ENCODE measurements at regions not wholly inside any gene's neighbourhood (a gene's known extent, or its start where the extent isn't known, plus 50 kb on each side); places are given as distances from the start of the nearest gene placed in this dataset.
"Not testable (repeated sequence)": the region's sequence is repeated elsewhere in the genome, so short reads cannot be mapped to it uniquely, and the experiment has no call there.

GRCh38 chr11:97015327-97015726, 625.5 kb downstream of the JRKL start:
- intact Hi-C loops (cut with DNase I): no loop called here
- Histone ChIP-seq H3K4me1 (ENCODE audit: control insufficient read depth, insufficient read depth, low read length) (no peaks in the 10 kb centered on the region), H3K4me3 (ENCODE audit: low read length) (no peak overlapping the region), H3K9me3 (ENCODE audit: control insufficient read depth, low read length) (no peaks in the 10 kb centered on the region), H3K27me3 (ENCODE audit: control insufficient read depth, insufficient read depth) (no peaks in the 10 kb centered on the region), H3K27ac (ENCODE audit: low read length) (no peak overlapping the region)
- 67% methylated on average over 2 of the region's 2 CpGs for WGBS
- no peak for DNase-seq
- no peak for ATAC-seq

- Histone ChIP-seq H3K27ac (ENCODE audit: low read length) (no peak overlapping the region), H3K9me3 (ENCODE audit: control insufficient read depth, low read length) (no peaks in the 10 kb centered on the region), H3K4me1 (ENCODE audit: control insufficient read depth, insufficient read depth, low read length) (no peaks in the 10 kb centered on the region), H3K27me3 (ENCODE audit: control insufficient read depth, insufficient read depth) (no peaks in the 10 kb centered on the region), H3K4me3 (ENCODE audit: low read length) (no peak overlapping the region)
- ATAC-seq (no peak), DNase-seq (no peak)
- intact Hi-C loops (cut with DNase I): no loop called here
- WGBS: 91% methylated on average over 3 of the region's 3 CpGs
Measured at GRCh38 chr11:97019305-97019704, 629.5 kb downstream of the JRKL start.

- Histone ChIP-seq H3K27me3 (ENCODE audit: control insufficient read depth, insufficient read depth) (no peaks in the 10 kb centered on the region), H3K9me3 (ENCODE audit: control insufficient read depth, low read length) (no peaks in the 10 kb centered on the region), H3K4me1 (ENCODE audit: control insufficient read depth, insufficient read depth, low read length) (no peaks in the 10 kb centered on the region), H3K27ac (ENCODE audit: low read length) (no peak overlapping the region), H3K4me3 (ENCODE audit: low read length) (no peak overlapping the region)
- no peak for DNase-seq
- no peak for ATAC-seq
- intact Hi-C loops (cut with DNase I): no loop called here
Measured at GRCh38 chr11:97019754-97020153, 629.9 kb downstream of the JRKL start.

GRCh38 chr11:97022955-97023354, 633.1 kb downstream of the JRKL start:
- Histone ChIP-seq H3K9me3 (ENCODE audit: control insufficient read depth, low read length) (no peaks in the 10 kb centered on the region), H3K4me3 (ENCODE audit: low read length) (no peak overlapping the region), H3K27me3 (ENCODE audit: control insufficient read depth, insufficient read depth) (no peaks in the 10 kb centered on the region), H3K4me1 (ENCODE audit: control insufficient read depth, insufficient read depth, low read length) (no peaks in the 10 kb centered on the region), H3K27ac (ENCODE audit: low read length) (no peak overlapping the region)
- 76% methylated on average over 2 of the region's 2 CpGs for WGBS
- ATAC-seq: no peak
- no peak for DNase-seq
- intact Hi-C loops (cut with DNase I): no loop called here

GRCh38 chr11:97028836-97029406, 639.1 kb downstream of the JRKL start:
- Histone ChIP-seq H3K4me1 (ENCODE audit: control insufficient read depth, insufficient read depth, low read length) (no peaks in the 10 kb centered on the region), H3K4me3 (ENCODE audit: low read length) (no peak overlapping the region), H3K27ac (ENCODE audit: low read length) (no peak overlapping the region), H3K27me3 (ENCODE audit: control insufficient read depth, insufficient read depth) (no peaks in the 10 kb centered on the region), H3K9me3 (ENCODE audit: control insufficient read depth, low read length) (no peaks in the 10 kb centered on the region)
- 90% methylated on average over 1 of the region's 1 CpG for WGBS
- intact Hi-C loops (cut with DNase I): no loop called here
- DNase-seq (no peak), ATAC-seq (no peak)

- no peaks in the 10 kb centered on the region for H3K4me1 ChIP-seq (ENCODE audit: control insufficient read depth, insufficient read depth, low read length)
- DNase-seq (no peak), ATAC-seq (no peak)
- no peak overlapping the region for H3K4me3 ChIP-seq (ENCODE audit: low read length)
- no peak overlapping the region for H3K27ac ChIP-seq (ENCODE audit: low read length)
- intact Hi-C loops (cut with DNase I): no loop called here
- H3K9me3 ChIP-seq (ENCODE audit: control insufficient read depth, low read length): no peaks in the 10 kb centered on the region
- whole genome bisulfite sequencing: 71% methylated on average over 5 of the region's 5 CpGs
- H3K27me3 ChIP-seq (ENCODE audit: control insufficient read depth, insufficient read depth): no peaks in the 10 kb centered on the region
Measured at GRCh38 chr11:97033178-97033577, 643.4 kb downstream of the JRKL start.

GRCh38 chr11:97048481-97048880, 658.7 kb downstream of the JRKL start:
- no peak overlapping the region for H3K4me3 ChIP-seq (ENCODE audit: low read length)
- intact Hi-C loops (cut with DNase I): no loop called here
- WGBS: 41% methylated on average over 3 of the region's 3 CpGs
- no peak overlapping the region for H3K27ac ChIP-seq (ENCODE audit: low read length)
- no peak for DNase-seq
- no peaks in the 10 kb centered on the region for H3K27me3 ChIP-seq (ENCODE audit: control insufficient read depth, insufficient read depth)
- ATAC-seq: no peak
- no peaks in the 10 kb centered on the region for H3K9me3 ChIP-seq (ENCODE audit: control insufficient read depth, low read length)
- H3K4me1 ChIP-seq (ENCODE audit: control insufficient read depth, insufficient read depth, low read length): no peaks in the 10 kb centered on the region

GRCh38 chr11:97060184-97060583, 670.4 kb downstream of the JRKL start:
- no peaks in the 10 kb centered on the region for H3K9me3 ChIP-seq (ENCODE audit: control insufficient read depth, low read length)
- intact Hi-C loops (cut with DNase I): no loop called here
- no peaks in the 10 kb centered on the region for H3K27me3 ChIP-seq (ENCODE audit: control insufficient read depth, insufficient read depth)
- WGBS: 88% methylated on average over 1 of the region's 1 CpG
- no peak overlapping the region for H3K4me3 ChIP-seq (ENCODE audit: low read length)
- no peak overlapping the region for H3K27ac ChIP-seq (ENCODE audit: low read length)
- ATAC-seq (no peak), DNase-seq (no peak)
- no peaks in the 10 kb centered on the region for H3K4me1 ChIP-seq (ENCODE audit: control insufficient read depth, insufficient read depth, low read length)

GRCh38 chr11:97069160-97069559, 679.3 kb downstream of the JRKL start:
- intact Hi-C loops (cut with DNase I): no loop called here
- WGBS: 84% methylated on average over 3 of the region's 3 CpGs
- Histone ChIP-seq H3K27ac (ENCODE audit: low read length) (no peak overlapping the region), H3K9me3 (ENCODE audit: control insufficient read depth, low read length) (peaks cover 1% of the 10 kb centered on the region), H3K4me1 (ENCODE audit: control insufficient read depth, insufficient read depth, low read length) (no peaks in the 10 kb centered on the region), H3K27me3 (ENCODE audit: control insufficient read depth, insufficient read depth) (no peaks in the 10 kb centered on the region), H3K4me3 (ENCODE audit: low read length) (no peak overlapping the region)
- DNase-seq (no peak), ATAC-seq (no peak)

- ATAC-seq (no peak), DNase-seq (no peak)
- 77% methylated on average over 2 of the region's 2 CpGs for WGBS
- Histone ChIP-seq H3K4me1 (ENCODE audit: control insufficient read depth, insufficient read depth, low read length) (no peaks in the 10 kb centered on the region), H3K4me3 (ENCODE audit: low read length) (no peak overlapping the region), H3K27me3 (ENCODE audit: control insufficient read depth, insufficient read depth) (no peaks in the 10 kb centered on the region), H3K9me3 (ENCODE audit: control insufficient read depth, low read length) (peaks cover 1% of the 10 kb centered on the region), H3K27ac (ENCODE audit: low read length) (no peak overlapping the region)
- intact Hi-C loops (cut with DNase I): no loop called here
Measured at GRCh38 chr11:97072420-97072819, 682.6 kb downstream of the JRKL start.

GRCh38 chr11:97076666-97077065, 686.9 kb downstream of the JRKL start:
- DNase-seq: peak in 1 of 3 donors; percentile 41

GRCh38 chr11:97078443-97078842, 688.6 kb downstream of the JRKL start:
- DNase-seq: no peak
- Histone ChIP-seq H3K4me1 (ENCODE audit: control insufficient read depth, insufficient read depth, low read length) (no peaks in the 10 kb centered on the region), H3K27ac (ENCODE audit: low read length) (no peak overlapping the region), H3K27me3 (ENCODE audit: control insufficient read depth, insufficient read depth) (no peaks in the 10 kb centered on the region), H3K9me3 (ENCODE audit: control insufficient read depth, low read length) (peaks cover under 1% of the 10 kb centered on the region), H3K4me3 (ENCODE audit: low read length) (no peak overlapping the region)
- 50% methylated on average over 2 of the region's 2 CpGs for WGBS
- ATAC-seq: no peak
- intact Hi-C loops (cut with DNase I): no loop called here

More at GRCh38 chr11:97076666-97077065, 686.9 kb downstream of the JRKL start:
- H3K9me3 ChIP-seq (ENCODE audit: control insufficient read depth, low read length); H3K4me1 ChIP-seq (ENCODE audit: control insufficient read depth, insufficient read depth, low read length); H3K27me3 ChIP-seq (ENCODE audit: control insufficient read depth, insufficient read depth); ATAC-seq; H3K27ac ChIP-seq (ENCODE audit: low read length); H3K4me3 ChIP-seq (ENCODE audit: low read length); intact Hi-C loops (cut with DNase I): not testable (repeated sequence)
- WGBS: 94% methylated on average over 18 of the region's 19 CpGs

Data from right cardiac atrium (tissue), 5 donors.